ENCODE measurements at regions not wholly inside any gene's neighbourhood (a gene's known extent, or its start where the extent isn't known, plus 50 kb on each side); places are given as distances from the start of the nearest gene placed in this dataset.

DNA sequence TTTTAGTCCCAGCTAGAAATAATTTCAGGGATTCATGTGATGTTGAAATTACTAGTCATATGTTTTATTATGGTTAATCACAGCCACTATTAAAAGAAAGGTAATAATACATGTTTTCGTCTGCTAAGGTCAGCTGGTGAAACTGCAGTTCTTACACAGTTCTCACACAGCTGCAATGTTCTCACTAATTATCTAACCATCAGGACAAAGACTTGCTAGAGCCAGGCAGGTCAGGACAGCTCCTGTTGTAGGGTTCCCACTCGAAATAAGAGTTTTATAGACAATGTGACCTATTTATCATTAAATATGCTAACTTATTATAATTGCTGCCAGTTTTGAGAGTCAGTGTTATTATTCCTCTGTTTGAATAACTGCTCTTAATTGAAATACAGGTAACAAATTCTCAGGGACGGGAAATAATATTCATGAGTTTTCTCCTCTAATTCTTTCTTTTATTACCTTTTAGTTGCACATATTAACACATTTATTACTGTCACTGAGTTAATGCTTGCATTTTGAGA, 97.9 kb downstream of the GJA1 start:
- TF ChIP-seq, protein P1, sequence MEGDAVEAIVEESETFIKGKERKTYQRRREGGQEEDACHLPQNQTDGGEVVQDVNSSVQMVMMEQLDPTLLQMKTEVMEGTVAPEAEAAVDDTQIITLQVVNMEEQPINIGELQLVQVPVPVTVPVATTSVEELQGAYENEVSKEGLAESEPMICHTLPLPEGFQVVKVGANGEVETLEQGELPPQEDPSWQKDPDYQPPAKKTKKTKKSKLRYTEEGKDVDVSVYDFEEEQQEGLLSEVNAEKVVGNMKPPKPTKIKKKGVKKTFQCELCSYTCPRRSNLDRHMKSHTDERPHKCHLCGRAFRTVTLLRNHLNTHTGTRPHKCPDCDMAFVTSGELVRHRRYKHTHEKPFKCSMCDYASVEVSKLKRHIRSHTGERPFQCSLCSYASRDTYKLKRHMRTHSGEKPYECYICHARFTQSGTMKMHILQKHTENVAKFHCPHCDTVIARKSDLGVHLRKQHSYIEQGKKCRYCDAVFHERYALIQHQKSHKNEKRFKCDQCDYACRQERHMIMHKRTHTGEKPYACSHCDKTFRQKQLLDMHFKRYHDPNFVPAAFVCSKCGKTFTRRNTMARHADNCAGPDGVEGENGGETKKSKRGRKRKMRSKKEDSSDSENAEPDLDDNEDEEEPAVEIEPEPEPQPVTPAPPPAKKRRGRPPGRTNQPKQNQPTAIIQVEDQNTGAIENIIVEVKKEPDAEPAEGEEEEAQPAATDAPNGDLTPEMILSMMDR (IDR thresholded peaks at IDR 0.05): no peak
- no peak for TF ChIP-seq EP300 (IDR thresholded peaks at IDR 0.05)
- no peak for TF ChIP-seq POLR2A (IDR thresholded peaks at IDR 0.05)
- TF ChIP-seq POLR2AphosphoS5 (IDR thresholded peaks at IDR 0.05): no peak

All from suprapubic skin (tissue), 4 donors.